Endothelial cell of umbilical vein (primary cell): ENCODE measurements at regions not wholly inside any gene's neighbourhood (a gene's known extent, or its start where the extent isn't known, plus 50 kb on each side); places are given as distances from the start of the nearest gene placed in this dataset.

Experiments used
- BruUV-seq: library from RNA; stranded (reverse); fragments of 400-500 nt; replicated peaks from 2 replicates; lab custom pipeline; 2021; lab: Mats Ljungman, UMichigan
- CTCF ChIA-PET: fragments of 300-600, 350-600 bp; sonication (Branson Sonifier 250); formaldehyde crosslinking; loops from one replicate; lab custom pipeline; 2021; ENCODE audit warnings: antibody characterized with exemption, inconsistent platforms; lab: Charles Lee
- POLR2A ChIA-PET: fragments of 300-600, 350-600 bp; sonication (Branson Sonifier 250); formaldehyde crosslinking; loops from one replicate; lab custom pipeline; 2021; ENCODE audit warnings: antibody characterized with exemption, inconsistent platforms; lab: Charles Lee
- DNase-seq: peaks from one replicate; pipeline ENCODE4 v3.0.0-alpha.2; 2011; ENCODE audit warnings: low read depth, low spot score
- FAIRE-seq: peaks from 2 replicates; lab custom pipeline; 2011; peaks lifted over from hg19 to GRCh38; lab: Jason Lieb, UNC
- H2AFZ ChIP-seq: 2 replicates; pipeline ENCODE4 v1.6.0; 2012; ENCODE audit warnings: low read depth, low read length, control low read depth, inconsistent platforms
- H3K27ac ChIP-seq: 2 replicates; pipeline ENCODE4 v1.5.1; 2011; ENCODE audit warnings: low read depth, mild to moderate bottlenecking, control low read depth, low read length, moderate library complexity; ENCODE audit not compliant: insufficient read depth
- H3K27me3 ChIP-seq, 2 experiments: 2 replicates each; pipeline versions ENCODE4 v1.6.0 to v1.6.1; 2011; ENCODE audit warnings: low read length in 2 of 2, mixed read lengths in 1 of 2; ENCODE audit not compliant: control insufficient read depth in 2 of 2, insufficient read depth in 2 of 2
- H3K36me3 ChIP-seq, 2 experiments: 2 replicates in 1 of 2; 3 replicates in 1 of 2; pipeline ENCODE4 v1.5.1; 2011; ENCODE audit warnings: low read length in 2 of 2, mild to moderate bottlenecking in 1 of 2, moderate library complexity in 1 of 2; ENCODE audit not compliant: control insufficient read depth in 2 of 2, insufficient read depth in 2 of 2; ENCODE audit errors: extremely low read depth in 1 of 2
- H3K4me1 ChIP-seq: 3 replicates; pipeline ENCODE4 v1.5.1; 2011; ENCODE audit warnings: mild to moderate bottlenecking, low read length; ENCODE audit not compliant: control insufficient read depth, insufficient read depth; ENCODE audit errors: extremely low read depth
- H3K4me2 ChIP-seq: 2 replicates; pipeline ENCODE4 v1.6.1; 2011; ENCODE audit warnings: low read length, control low read depth, mixed read lengths; ENCODE audit not compliant: insufficient read depth
- H3K4me3 ChIP-seq, 3 experiments: fragments of 200-600 bp in 1 of 3; sonication (generic), shearing (Covaris generic) in 1 of 3; replicated peaks in 1 of 3; 2 replicates each; pipeline ENCODE4 v1.5.1; 2011 to 2016; ENCODE audit warnings: control low read depth in 3 of 3, low read length in 3 of 3, mild to moderate bottlenecking in 2 of 3, inconsistent platforms in 1 of 3, low read depth in 1 of 3, moderate library complexity in 1 of 3; ENCODE audit not compliant: insufficient read depth in 1 of 3
- H3K79me2 ChIP-seq: 2 replicates; pipeline ENCODE4 v1.6.0; 2012; ENCODE audit warnings: low read length, inconsistent platforms; ENCODE audit not compliant: control insufficient read depth, insufficient read depth
- H3K9ac ChIP-seq: replicated peaks from 2 replicates; pipeline ENCODE3; 2011; ENCODE audit warnings: low read length, control low read depth; ENCODE audit not compliant: insufficient read depth; ENCODE audit errors: extremely low read depth
- H3K9me1 ChIP-seq: replicated peaks from 3 replicates; pipeline ENCODE4 v1.6.0; 2011; ENCODE audit warnings: mild to moderate bottlenecking, low read length; ENCODE audit not compliant: control insufficient read depth, insufficient read depth; ENCODE audit errors: extremely low read depth
- H3K9me3 ChIP-seq: replicated peaks from 2 replicates; pipeline ENCODE4 v1.5.1; 2012; ENCODE audit warnings: low read length, inconsistent platforms; ENCODE audit not compliant: control insufficient read depth, insufficient read depth
- H4K20me1 ChIP-seq: replicated peaks from 2 replicates; pipeline ENCODE3; 2011; ENCODE audit warnings: mild to moderate bottlenecking, low read length; ENCODE audit not compliant: control insufficient read depth, insufficient read depth; ENCODE audit errors: extremely low read depth
- CTCF ChIP-seq, 2 donors: IDR thresholded peaks; 1 replicate in 1 of 2; 2 replicates in 1 of 2; pipeline ENCODE4 v1.5.1; 2011; ENCODE audit warnings: low read length in 2 of 2, mild to moderate bottlenecking in 2 of 2, moderate library complexity in 2 of 2, control low read depth in 1 of 2, inconsistent platforms in 1 of 2, low read depth in 1 of 2; ENCODE audit not compliant: insufficient read depth in 1 of 2; ENCODE audit errors: extremely low read depth in 1 of 2
- EZH2 ChIP-seq: IDR thresholded peaks from 2 replicates; pipeline ENCODE4 v1.6.1; 2012; ENCODE audit warnings: borderline replicate concordance, low read depth, mild to moderate bottlenecking, moderate library complexity, low read length, inconsistent platforms; ENCODE audit not compliant: severe bottlenecking
- FOS ChIP-seq: IDR thresholded peaks from 2 replicates; pipeline ENCODE4 v1.6.1; 2011; ENCODE audit warnings: mild to moderate bottlenecking, low read length, moderate library complexity, borderline replicate concordance; ENCODE audit not compliant: insufficient read depth
- GATA2 ChIP-seq: IDR thresholded peaks from 2 replicates; pipeline ENCODE4 v1.7.0; 2011; ENCODE audit warnings: low read depth, mild to moderate bottlenecking, moderate library complexity, mixed read lengths, low read length; ENCODE audit not compliant: insufficient read length, insufficient read depth
- JUN ChIP-seq: IDR thresholded peaks from 2 replicates; pipeline ENCODE4 v1.6.1; 2011; ENCODE audit warnings: borderline replicate concordance, low read depth; ENCODE audit not compliant: insufficient read length, insufficient read depth
- MAX ChIP-seq: IDR thresholded peaks from 2 replicates; pipeline ENCODE4 v1.6.1; 2011; ENCODE audit not compliant: insufficient read depth, insufficient read length
- MYC ChIP-seq: IDR thresholded peaks from one replicate; pipeline ENCODE4 v1.6.1; 2011; ENCODE audit warnings: mild to moderate bottlenecking, low read depth, low read length
- POLR2A ChIP-seq: IDR thresholded peaks from 2 replicates; pipeline ENCODE4 v1.6.1; 2012; ENCODE audit warnings: low read depth, mild to moderate bottlenecking, control low read depth, low read length
- POLR2AphosphoS5 ChIP-seq: IDR thresholded peaks from 2 replicates; pipeline ENCODE4 v1.6.1; 2012; ENCODE audit warnings: low read depth, mild to moderate bottlenecking, control low read depth, low read length, moderate library complexity; ENCODE audit not compliant: insufficient read depth
- dilution Hi-C: fragments of 300-500 bp; cut with MboI; formaldehyde crosslinking; loops from one replicate; pipeline ENCODE4 v1.15.0; 2019; ENCODE audit warnings: low sequenced_read_pairs; ENCODE audit not compliant: extremely low pct_ligation_motif_present
- intact Hi-C: fragments of 100-400 bp; cut with micrococcal nuclease; formaldehyde crosslinking; loops from one replicate; pipeline ENCODE4 v1.10.0; 2022

DNA sequence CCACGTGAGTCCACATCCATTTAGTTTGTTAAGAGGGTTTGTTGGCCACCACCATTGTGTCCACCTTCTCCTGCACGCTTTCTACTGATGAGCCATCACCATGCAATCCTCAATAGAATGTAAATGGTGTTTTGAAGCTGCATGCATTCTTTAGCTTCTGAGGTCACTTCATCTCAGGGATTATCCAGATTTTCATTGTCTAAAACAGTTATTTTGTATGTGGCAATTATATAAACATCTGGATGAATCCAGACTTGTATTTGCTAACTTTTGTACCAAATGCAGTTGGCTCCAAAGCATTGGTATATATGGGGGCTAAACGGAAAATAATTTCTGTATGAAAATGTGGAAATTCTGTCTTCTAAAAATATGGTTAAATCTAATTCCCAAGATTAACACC lies 231.2 kb upstream of the ARID1B start:
- TF ChIP-seq EZH2 (no peak), CTCF (IDR thresholded peaks at IDR 0.05; ENCODE audit: extremely low read depth in 1 of 2, insufficient read depth in 1 of 2, low read depth in 1 of 2, low read length in 2 of 2) (no peak), MAX (no peak), POLR2A (no peak), MYC (no peak), FOS (no peak), JUN (no peak), POLR2AphosphoS5 (no peak), GATA2 (no peak)
- no peak overlapping the region for H3K4me2 ChIP-seq
- ChIA-PET POLR2A (no interaction called here), CTCF (no interaction called here)
- H3K27ac ChIP-seq, result no peak overlapping the region
- H3K4me3 ChIP-seq, result no peak overlapping the region
- intact Hi-C loops, result no loop called here
- dilution Hi-C loops, result no loop called here
- DNase-seq (no peak), FAIRE-seq (no peak)
- no peaks in the 10 kb centered on the region for H3K4me1 ChIP-seq
- H3K36me3 ChIP-seq, result no peaks in the 10 kb centered on the region
- no peaks in the 10 kb centered on the region for H4K20me1 ChIP-seq
- no peaks in the 10 kb centered on the region for H3K9me1 ChIP-seq
- BruUV-seq, result no TSS peak
- H3K9me3 ChIP-seq, result no peaks in the 10 kb centered on the region
- H3K9ac ChIP-seq, result no peak overlapping the region
- no peak overlapping the region for H2AFZ ChIP-seq
- H3K27me3 ChIP-seq, result no peaks in the 10 kb centered on the region
- no peaks in the 10 kb centered on the region for H3K79me2 ChIP-seq
